H1 (cell line): ENCODE measurements at regions not wholly inside any gene's neighbourhood (a gene's known extent, or its start where the extent isn't known, plus 50 kb on each side); places are given as distances from the start of the nearest gene placed in this dataset.
"Not testable (repeated sequence)": the region's sequence is repeated elsewhere in the genome, so short reads cannot be mapped to it uniquely, and the experiment has no call there.

ENCODE experiments used
- CTCF ChIA-PET: fragments of 300-600 bp; sonication (Branson Sonifier 250); formaldehyde crosslinking; loops from one replicate; lab custom pipeline; 2021; ENCODE audit not compliant: partially characterized antibody; lab: Charles Lee
- POLR2A ChIA-PET: fragments of 300-600 bp; sonication (Branson Sonifier 250); formaldehyde crosslinking; loops from one replicate; lab custom pipeline; 2021; ENCODE audit warnings: inconsistent platforms; ENCODE audit not compliant: partially characterized antibody; lab: Charles Lee
- DNase-seq, 2 experiments: peaks; one replicate each; pipeline versions ENCODE4 v3.0.0 to v3.0.0-alpha.2; 2010 to 2022; ENCODE audit warnings: low spot score in 2 of 2, low read depth in 1 of 2, mixed read lengths in 1 of 2
- FAIRE-seq: peaks from 2 replicates; lab custom pipeline; 2011; peaks lifted over from hg19 to GRCh38; lab: Jason Lieb, UNC
- H2AFZ ChIP-seq: 2 replicates; pipeline ENCODE4 v1.8.1; 2012; ENCODE audit warnings: low read length, inconsistent platforms
- H2AK5ac ChIP-seq: 2 replicates; pipeline ENCODE4 v1.6.1; 2013; ENCODE audit warnings: low read depth, low read length
- H2BK120ac ChIP-seq: replicated peaks from 2 replicates; pipeline ENCODE3; 2013; ENCODE audit warnings: low read depth, low read length, inconsistent platforms
- H2BK12ac ChIP-seq: 2 replicates; pipeline ENCODE4 v1.6.1; 2013; ENCODE audit warnings: low read depth, low read length
- H2BK15ac ChIP-seq: 2 replicates; pipeline ENCODE4 v1.6.1; 2013; ENCODE audit warnings: low read length
- H2BK20ac ChIP-seq: 2 replicates; pipeline ENCODE4 v1.6.1; 2013; ENCODE audit warnings: low read length
- H2BK5ac ChIP-seq: 2 replicates; pipeline ENCODE4 v1.6.1; 2013; ENCODE audit warnings: low read depth, low read length
- H3K14ac ChIP-seq: 2 replicates; pipeline ENCODE4 v1.6.1; 2013; ENCODE audit warnings: inconsistent platforms; ENCODE audit not compliant: insufficient read length
- H3K18ac ChIP-seq: 2 replicates; pipeline ENCODE4 v1.6.1; 2013; ENCODE audit warnings: low read length; ENCODE audit errors: extremely low read depth
- H3K23ac ChIP-seq: 2 replicates; pipeline ENCODE4 v1.6.1; 2013; ENCODE audit warnings: inconsistent platforms; ENCODE audit not compliant: insufficient read length
- H3K23me2 ChIP-seq: 2 replicates; pipeline ENCODE4 v1.6.1; 2013; ENCODE audit warnings: low read depth, low read length
- H3K27ac ChIP-seq: 2 replicates; pipeline ENCODE4 v1.6.1; 2011; ENCODE audit warnings: low read depth, low read length, inconsistent platforms
- H3K27me3 ChIP-seq, 4 experiments: replicated peaks in 1 of 4; 1 replicate in 1 of 4; 2 replicates in 3 of 4; pipeline versions ENCODE4 v1.6.1 to v1.8.1; 2011 to 2013; ENCODE audit warnings: low read length in 3 of 4, mild to moderate bottlenecking in 3 of 4, inconsistent platforms in 2 of 4, mixed read lengths in 2 of 4, moderate library complexity in 1 of 4; ENCODE audit not compliant: control insufficient read depth in 3 of 4, insufficient read depth in 3 of 4; ENCODE audit errors: extremely low read depth in 1 of 4
- H3K36me3 ChIP-seq, 4 experiments: 2 replicates each; pipeline versions ENCODE4 v1.6.1 to v1.8.1; 2011 to 2013; ENCODE audit warnings: mild to moderate bottlenecking in 4 of 4, low read length in 3 of 4, moderate library complexity in 2 of 4, control low read depth in 1 of 4, inconsistent platforms in 1 of 4; ENCODE audit not compliant: insufficient read depth in 4 of 4, control insufficient read depth in 2 of 4
- H3K4ac ChIP-seq: replicated peaks from 2 replicates; pipeline ENCODE3; 2013; ENCODE audit warnings: low read length, low read depth, mixed read lengths, inconsistent platforms; ENCODE audit not compliant: insufficient read length
- H3K4me1 ChIP-seq, 4 experiments: replicated peaks in 1 of 4; 1 replicate in 1 of 4; 2 replicates in 3 of 4; pipeline versions ENCODE4 v1.6.1 to v1.8.1; 2011 to 2013; ENCODE audit warnings: low read length in 3 of 4, inconsistent platforms in 2 of 4, mixed read lengths in 1 of 4; ENCODE audit not compliant: insufficient read depth in 4 of 4, control insufficient read depth in 3 of 4
- H3K4me2 ChIP-seq, 2 experiments: 2 replicates each; pipeline versions ENCODE4 v1.6.1 to v1.8.1; 2011 to 2013; ENCODE audit warnings: low read depth in 2 of 2, low read length in 2 of 2, control low read depth in 1 of 2, inconsistent platforms in 1 of 2, mild to moderate bottlenecking in 1 of 2; ENCODE audit not compliant: insufficient read depth in 1 of 2
- H3K4me3 ChIP-seq, 4 experiments: fragments of 200-600, 300-600 bp in 1 of 4; sonication (generic), shearing (Covaris generic), sonication (Bioruptor Twin) in 1 of 4; 2 replicates each; pipeline versions ENCODE4 v1.5.1 to v1.8.1; 2011 to 2016; ENCODE audit warnings: low read length in 4 of 4, low read depth in 3 of 4, control low read depth in 2 of 4, inconsistent platforms in 2 of 4, mild to moderate bottlenecking in 2 of 4, mixed read lengths in 1 of 4, moderate library complexity in 1 of 4; ENCODE audit not compliant: insufficient read depth in 2 of 4; ENCODE audit errors: extremely low read depth in 1 of 4
- H3K56ac ChIP-seq: replicated peaks from 2 replicates; pipeline ENCODE3; 2013; ENCODE audit warnings: low read depth, mild to moderate bottlenecking, mixed read lengths, low read length, inconsistent platforms; ENCODE audit not compliant: insufficient read length
- H3K79me1 ChIP-seq: 2 replicates; pipeline ENCODE4 v1.6.1; 2013; ENCODE audit warnings: low read depth, low read length, control low read depth
- H3K79me2 ChIP-seq, 2 experiments: 2 replicates each; pipeline versions ENCODE4 v1.6.1 to v1.8.1; 2012 to 2013; ENCODE audit warnings: low read length in 2 of 2, mild to moderate bottlenecking in 2 of 2, inconsistent platforms in 1 of 2; ENCODE audit not compliant: insufficient read depth in 2 of 2, control insufficient read depth in 1 of 2
- H3K9ac ChIP-seq, 4 experiments: replicated peaks in 1 of 4; 1 replicate in 1 of 4; 2 replicates in 3 of 4; pipeline versions ENCODE4 v1.6.1 to v1.8.1; 2011 to 2013; ENCODE audit warnings: low read depth in 3 of 4, low read length in 3 of 4, control low read depth in 2 of 4, mild to moderate bottlenecking in 2 of 4, moderate library complexity in 2 of 4, inconsistent platforms in 1 of 4; ENCODE audit errors: extremely low read depth in 1 of 4
- H3K9me3 ChIP-seq, 2 experiments: 2 replicates each; pipeline versions ENCODE4 v1.6.1 to v1.8.1; 2012 to 2013; ENCODE audit warnings: mild to moderate bottlenecking in 2 of 2, moderate library complexity in 2 of 2, control low read depth in 1 of 2, inconsistent platforms in 1 of 2, low read depth in 1 of 2, low read length in 1 of 2, mixed read lengths in 1 of 2; ENCODE audit not compliant: insufficient read depth in 2 of 2
- H4K20me1 ChIP-seq, 2 experiments: replicated peaks in 1 of 2; 2 replicates each; pipeline versions ENCODE3 to v1.8.1; 2011 to 2013; ENCODE audit warnings: inconsistent platforms in 2 of 2, low read length in 2 of 2, mild to moderate bottlenecking in 1 of 2; ENCODE audit not compliant: insufficient read depth in 2 of 2, control insufficient read depth in 1 of 2
- H4K5ac ChIP-seq: 2 replicates; pipeline ENCODE4 v1.6.1; 2013; ENCODE audit warnings: low read length, low read depth, mixed read lengths, inconsistent platforms; ENCODE audit not compliant: insufficient read length
- H4K8ac ChIP-seq: 2 replicates; pipeline ENCODE4 v1.8.0; 2013; ENCODE audit warnings: mild to moderate bottlenecking, moderate library complexity, low read length, inconsistent platforms; ENCODE audit not compliant: insufficient read depth; ENCODE audit errors: extremely low read depth
- H4K91ac ChIP-seq: replicated peaks from 2 replicates; pipeline ENCODE3; 2013; ENCODE audit warnings: low read length, mixed read lengths, inconsistent platforms; ENCODE audit not compliant: insufficient read length
- WGBS, 2 experiments: shearing (Covaris generic) in 1 of 2; methylation state at CpG; one replicate each; pipeline versions ENCODE4 v1.1.6 to v1.1.7; 2013 to 2015; ENCODE audit warnings: low lambda C conversion rate in 2 of 2, mixed read lengths in 2 of 2, inconsistent platforms in 1 of 2, low coverage in 1 of 2, missing lambda C conversion rate in 1 of 2; ENCODE audit not compliant: insufficient replicate concordance in 2 of 2, insufficient coverage in 1 of 2, insufficient read length in 1 of 2; ENCODE audit errors: extremely low coverage in 1 of 2, missing lambda C conversion rate in 1 of 2; 5-methylcytosine and 5-hydroxymethylcytosine counted together

DNA sequence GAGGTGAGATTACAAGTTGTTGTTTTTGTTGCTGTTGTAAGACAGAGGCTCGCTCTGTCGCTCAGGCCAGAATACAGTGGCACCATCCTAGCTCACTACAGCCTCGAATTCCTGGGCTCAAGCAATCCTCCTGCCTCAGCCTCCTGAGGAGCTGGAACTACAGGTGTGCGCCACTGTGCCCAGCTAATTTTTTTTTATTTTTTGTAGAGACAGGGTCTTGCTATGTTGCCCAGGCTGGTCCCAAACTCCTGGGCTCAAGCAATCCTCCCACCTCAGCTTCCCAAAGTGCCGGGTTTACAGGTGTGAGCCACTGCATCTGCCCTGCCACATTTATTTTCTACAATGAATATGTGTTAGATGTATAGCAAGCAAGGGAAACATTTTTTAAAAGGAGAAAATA lies 76.9 kb upstream of the LSM14A start:
- not testable (repeated sequence) for H3K23me2 ChIP-seq, H2BK120ac ChIP-seq, H2AFZ ChIP-seq, H3K4me1 ChIP-seq, H3K9me3 ChIP-seq, FAIRE-seq, DNase-seq, H4K8ac ChIP-seq, H3K18ac ChIP-seq, H3K27ac ChIP-seq, H3K79me1 ChIP-seq, H3K14ac ChIP-seq, H3K36me3 ChIP-seq, H4K20me1 ChIP-seq, H3K4me3 ChIP-seq, H4K91ac ChIP-seq, H3K27me3 ChIP-seq, H3K79me2 ChIP-seq, H2AK5ac ChIP-seq, H3K56ac ChIP-seq, H2BK12ac ChIP-seq, H3K4me2 ChIP-seq, H2BK20ac ChIP-seq, H4K5ac ChIP-seq, H3K9ac ChIP-seq, H3K4ac ChIP-seq, H3K23ac ChIP-seq, H2BK15ac ChIP-seq, H2BK5ac ChIP-seq
- ChIA-PET CTCF (interaction anchor here (0.6 to 3.2 kb wide), 29 partner anchors 9 to 1068 kb away, joined by 3 to 68 read pairs (median 4); no protein-coding TSS in a partner anchor), POLR2A (interaction anchor here (1.4 kb wide), 1 partner anchor 299 kb away, joined by 3 read pairs; the partner anchor contains the start of gene KCTD15)
- WGBS, 2 experiments, result 100% methylated on average over 5 of the region's 5 CpGs; no CpG with 5 or more reads in 1 of the 2 experiments
